ENCODE measurements at regions not wholly inside any gene's neighbourhood (a gene's known extent, or its start where the extent isn't known, plus 50 kb on each side); places are given as distances from the start of the nearest gene placed in this dataset.
A peak's percentile ranks its signal among the peaks of the same experiment; 100 is the strongest.
"Not testable (repeated sequence)": the region's sequence is repeated elsewhere in the genome, so short reads cannot be mapped to it uniquely, and the experiment has no call there.

DNA sequence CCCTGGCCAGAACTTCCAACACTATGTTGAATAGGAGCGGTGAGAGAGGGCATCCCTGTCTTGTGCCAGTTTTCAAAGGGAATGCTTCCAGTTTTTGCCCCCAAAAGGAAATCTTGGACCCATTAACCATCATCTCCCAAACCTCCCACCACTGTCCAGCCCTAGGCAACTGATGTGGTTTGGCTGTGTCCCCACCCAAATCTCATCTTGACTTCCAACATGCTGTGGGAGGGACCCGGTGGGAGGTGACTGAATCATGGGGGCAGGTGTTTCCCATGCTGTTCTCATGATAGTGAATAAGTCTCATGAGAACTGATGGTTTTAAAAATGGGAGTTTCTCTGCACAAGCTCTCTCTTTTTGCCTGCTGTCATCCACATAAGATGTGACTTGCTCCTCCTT, 119.1 kb upstream of the RMDN2 start:
- not testable (repeated sequence) for DNase-seq (ENCODE audit: low read depth)

DNA sequence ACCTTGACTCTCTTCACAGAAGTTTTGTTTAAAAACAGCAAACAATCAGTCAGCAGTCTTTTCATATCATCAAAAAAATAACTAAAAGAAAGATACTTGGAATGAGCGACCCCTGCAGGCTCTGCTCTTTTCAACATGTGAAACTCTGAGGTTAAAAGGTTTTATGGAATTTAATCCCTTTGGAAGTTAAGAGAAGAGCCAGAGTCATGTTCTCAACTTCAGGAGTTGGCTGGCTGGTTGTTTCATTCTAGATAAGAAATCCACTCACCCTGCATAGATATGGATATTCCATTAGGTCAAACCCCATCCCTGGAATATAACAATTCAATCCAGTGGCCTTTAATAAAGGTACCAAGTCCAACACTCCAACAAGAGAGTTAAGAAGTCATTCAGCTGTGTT, 115.6 kb upstream of the RMDN2 start:
- no peak for DNase-seq (ENCODE audit: low read depth)

DNA sequence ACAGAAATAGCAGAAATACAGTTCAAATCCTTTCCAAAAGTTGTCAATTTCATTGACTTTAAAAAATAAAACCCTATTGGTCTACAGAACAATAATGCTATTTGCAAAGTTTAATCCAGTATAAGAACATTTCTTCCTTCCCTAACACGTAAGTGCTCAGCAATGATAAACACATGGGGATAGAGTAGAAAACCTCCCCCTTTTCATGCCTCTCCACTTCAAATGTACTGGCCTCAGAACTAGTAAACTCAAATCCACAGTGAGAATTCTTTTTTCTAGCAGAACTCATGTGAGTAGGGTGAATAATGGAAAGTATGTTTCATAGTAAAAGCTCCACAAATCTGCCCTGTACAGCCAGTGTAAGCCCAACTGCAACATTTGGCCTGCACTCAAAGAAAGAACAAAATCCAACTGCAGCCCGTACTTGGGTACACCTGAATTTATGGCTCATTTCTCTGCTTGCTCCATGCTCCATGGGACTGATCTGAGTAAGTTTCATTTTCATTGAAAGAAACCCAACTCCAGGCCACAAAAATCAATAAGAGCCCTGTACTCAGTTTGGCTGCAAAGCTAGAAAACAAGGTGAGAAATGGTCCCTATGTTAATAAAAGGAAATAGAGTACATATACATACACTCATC, 115.0 kb upstream of the RMDN2 start:
- no peak for DNase-seq (ENCODE audit: low read depth)

DNA sequence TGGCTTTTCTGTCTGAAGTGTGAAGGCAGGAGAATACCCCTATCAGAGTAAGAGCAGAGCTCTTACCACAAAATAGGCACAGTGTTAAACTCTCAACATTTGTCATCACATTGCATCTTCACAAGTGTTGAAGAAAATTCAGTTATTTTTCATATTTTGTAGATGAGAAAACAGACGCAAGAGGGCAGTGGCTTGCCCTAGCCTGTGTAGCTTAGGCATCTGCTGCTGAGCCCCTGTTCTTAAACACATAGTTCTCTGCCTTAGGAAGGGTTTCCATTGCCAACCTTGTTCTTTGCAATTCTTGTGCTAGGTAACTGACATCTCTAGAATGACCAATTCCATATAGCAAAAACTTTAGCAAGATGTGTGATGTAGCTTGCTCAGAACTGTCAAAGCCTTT, 112.7 kb upstream of the RMDN2 start:
- no peak for DNase-seq (ENCODE audit: low read depth)

DNA sequence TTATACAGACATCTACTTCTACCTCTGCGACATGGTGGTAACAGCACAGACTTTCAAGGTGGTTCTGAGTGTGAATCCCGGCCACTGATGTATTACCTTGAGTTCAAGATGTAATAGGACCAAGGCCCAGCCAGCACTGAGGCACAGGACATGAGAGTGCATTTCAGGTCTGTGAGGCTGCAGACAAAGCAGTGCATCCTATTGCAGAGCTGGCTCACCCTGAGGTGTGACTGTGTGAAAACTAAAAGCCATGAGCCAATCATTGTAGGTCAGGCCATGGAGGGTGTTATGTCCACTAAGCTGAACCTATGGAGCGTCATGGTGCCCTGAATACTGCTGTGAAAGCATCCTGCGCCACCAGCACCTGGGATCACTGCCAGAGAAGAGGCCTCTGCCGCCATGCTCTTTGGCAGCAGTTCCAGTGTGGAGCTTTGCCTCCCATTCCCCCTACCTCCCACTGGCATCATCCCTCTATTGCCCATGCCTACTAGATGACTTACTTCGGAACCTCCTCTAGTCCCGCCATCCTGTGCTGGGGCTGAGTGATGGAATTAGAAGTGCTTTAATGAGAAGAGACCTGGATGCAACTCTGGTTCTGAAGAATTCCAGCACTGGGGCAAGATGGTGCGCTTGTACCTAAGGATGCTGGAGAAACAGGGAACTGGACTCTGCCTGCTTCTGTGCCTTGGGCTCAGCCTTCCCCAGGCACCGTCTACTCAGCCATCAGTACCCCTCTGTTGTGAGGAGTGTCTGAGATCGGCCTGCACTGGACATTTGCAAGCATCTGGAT, 112.0 kb upstream of the RMDN2 start:
- DNase-seq (ENCODE audit: low read depth), result no peak

DNA sequence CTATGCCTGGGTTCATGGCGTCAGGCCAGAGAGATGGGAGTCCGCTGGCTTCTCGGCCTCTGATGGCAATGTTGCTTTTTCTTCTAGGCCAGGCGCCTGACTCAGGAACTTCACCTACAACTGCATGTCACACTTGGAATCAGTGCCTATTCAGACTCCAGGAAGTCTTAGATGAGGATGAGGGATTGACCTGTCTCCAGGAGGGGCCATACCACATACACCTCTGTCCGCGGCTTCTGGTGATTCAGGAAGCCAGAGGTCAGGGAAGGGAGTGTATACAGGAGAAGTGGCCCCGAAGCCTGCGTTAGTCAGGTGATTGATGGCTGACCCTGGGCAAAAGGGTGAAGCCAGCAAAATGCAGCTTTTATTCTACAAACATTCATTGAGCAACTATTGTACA, 109.1 kb upstream of the RMDN2 start:
- no peak for DNase-seq (ENCODE audit: low read depth)

DNA sequence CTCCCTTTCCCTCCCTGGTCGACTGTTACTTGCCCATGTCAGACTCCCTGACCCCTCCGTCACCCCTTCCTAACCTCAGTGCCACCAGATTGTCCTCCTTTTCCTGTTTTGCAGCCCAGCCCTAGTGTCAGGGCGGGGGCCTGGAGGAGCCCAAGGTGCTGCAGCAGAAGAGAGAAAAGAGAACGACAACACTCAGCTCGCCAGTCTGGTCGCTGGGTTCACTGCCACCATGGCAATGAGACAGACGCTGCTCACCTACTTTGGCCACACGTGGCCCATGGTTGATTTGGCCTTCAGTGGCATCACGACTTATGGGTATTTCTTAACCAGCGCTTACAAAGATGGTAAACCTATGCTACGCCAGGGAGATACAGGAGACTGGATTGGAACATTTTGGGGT, 108.4 kb upstream of the RMDN2 start:
- DNase-seq (ENCODE audit: low read depth), result no peak

DNA sequence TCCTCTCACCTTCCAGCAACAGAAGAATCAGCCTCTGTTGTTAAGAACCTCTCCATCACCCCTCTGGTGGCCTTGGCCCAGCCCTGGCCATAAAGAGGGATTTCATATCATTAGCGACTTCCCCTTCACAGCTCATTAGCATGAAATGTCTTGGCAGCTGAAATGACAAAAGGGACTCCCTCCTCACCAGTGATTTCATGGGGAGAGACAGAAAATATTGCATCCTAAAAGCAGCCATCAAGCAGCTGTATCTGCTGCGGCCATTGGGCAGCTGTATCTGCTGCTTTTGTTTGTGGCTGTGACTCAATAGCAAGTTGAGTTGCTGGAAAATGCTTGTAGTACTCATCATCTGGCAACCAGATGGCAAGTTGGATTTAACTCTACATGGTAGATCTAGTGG, 105.9 kb upstream of the RMDN2 start:
- DNase-seq (ENCODE audit: low read depth), result no peak

DNA sequence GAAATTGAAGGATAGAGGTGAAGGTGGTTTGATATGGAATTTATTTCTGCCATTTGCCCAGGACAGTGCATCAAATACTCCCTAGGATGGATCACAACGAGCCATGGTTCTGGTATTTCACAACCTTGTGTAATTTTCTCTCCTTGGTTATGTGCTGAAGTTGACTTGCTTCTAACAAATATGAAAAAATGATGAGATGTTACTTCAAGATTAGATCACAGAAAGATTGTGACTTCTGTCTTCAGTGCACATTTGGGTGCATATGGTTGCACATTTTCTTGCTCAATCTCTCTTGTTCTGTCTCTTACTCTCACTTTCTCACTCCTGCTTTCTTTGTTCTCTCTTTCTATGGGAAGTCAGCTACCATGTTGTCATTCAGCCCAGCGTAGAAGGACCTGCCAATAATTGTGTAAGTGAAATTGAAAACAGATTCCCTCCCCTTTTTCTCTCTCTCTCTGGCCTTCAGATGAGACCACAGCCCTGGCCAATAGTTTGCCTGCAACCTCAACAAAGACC, 104.6 kb upstream of the RMDN2 start:
- DNase-seq (ENCODE audit: low read depth), result no peak

DNA sequence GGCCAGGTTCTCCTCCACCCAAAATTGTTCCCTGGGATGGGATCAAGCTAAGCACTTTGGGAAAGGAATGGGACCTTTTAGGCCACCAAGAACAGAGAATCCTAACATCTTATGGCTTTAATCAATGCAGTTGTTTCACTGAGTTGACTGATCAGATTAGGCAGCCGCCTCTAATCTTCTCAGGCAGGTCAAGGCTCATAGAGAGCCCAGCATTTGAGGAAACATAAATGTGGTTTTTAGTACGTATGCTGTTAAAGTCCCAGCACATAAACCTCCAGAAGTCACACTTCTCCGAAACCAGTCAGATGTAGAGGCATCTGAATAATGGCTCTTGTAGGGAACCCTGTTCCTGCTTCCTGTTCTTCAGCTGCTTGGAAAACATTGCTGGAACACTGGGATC, 99.5 kb upstream of the RMDN2 start:
- no peak for DNase-seq (ENCODE audit: low read depth)

DNA sequence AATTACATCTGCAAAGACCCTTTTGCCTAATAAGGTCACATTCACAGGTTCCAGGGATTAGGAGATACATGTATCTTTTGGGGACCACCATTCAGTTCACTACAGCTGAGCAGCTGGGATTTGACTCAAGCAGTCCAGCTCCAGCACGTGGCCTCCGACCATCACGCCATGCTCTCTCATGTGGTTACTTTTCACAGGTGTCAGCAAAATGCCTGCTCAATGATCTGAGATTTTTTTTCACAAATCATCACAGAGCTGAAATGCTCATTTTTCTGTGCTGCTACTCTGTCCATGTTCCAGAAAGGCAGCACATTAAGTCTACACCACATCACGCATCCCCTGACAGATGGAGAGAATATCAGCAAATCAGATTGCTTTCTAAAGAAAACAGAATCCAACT, 98.5 kb upstream of the RMDN2 start:
- no peak for DNase-seq (ENCODE audit: low read depth)

DNA sequence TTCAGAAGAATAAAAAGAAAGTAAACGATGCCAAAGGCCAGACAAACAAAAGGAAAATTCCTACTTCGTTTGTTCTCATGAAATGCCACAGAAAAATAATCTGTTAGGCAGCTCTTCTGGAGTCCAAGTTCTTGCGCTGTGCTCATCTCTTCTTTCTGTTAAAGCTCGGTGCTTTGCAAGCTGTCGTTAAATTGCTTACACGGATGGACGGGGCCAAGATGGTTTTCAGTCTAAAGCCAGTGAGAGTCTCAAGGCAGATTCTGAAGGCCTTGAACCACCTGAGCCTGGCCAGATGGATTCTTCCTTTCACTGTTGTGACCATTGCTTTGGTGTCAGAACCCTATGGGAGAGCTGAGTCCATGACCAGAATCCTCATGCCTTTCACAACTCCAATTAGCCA, 97.6 kb upstream of the RMDN2 start:
- DNase-seq (ENCODE audit: low read depth), result no peak

DNA sequence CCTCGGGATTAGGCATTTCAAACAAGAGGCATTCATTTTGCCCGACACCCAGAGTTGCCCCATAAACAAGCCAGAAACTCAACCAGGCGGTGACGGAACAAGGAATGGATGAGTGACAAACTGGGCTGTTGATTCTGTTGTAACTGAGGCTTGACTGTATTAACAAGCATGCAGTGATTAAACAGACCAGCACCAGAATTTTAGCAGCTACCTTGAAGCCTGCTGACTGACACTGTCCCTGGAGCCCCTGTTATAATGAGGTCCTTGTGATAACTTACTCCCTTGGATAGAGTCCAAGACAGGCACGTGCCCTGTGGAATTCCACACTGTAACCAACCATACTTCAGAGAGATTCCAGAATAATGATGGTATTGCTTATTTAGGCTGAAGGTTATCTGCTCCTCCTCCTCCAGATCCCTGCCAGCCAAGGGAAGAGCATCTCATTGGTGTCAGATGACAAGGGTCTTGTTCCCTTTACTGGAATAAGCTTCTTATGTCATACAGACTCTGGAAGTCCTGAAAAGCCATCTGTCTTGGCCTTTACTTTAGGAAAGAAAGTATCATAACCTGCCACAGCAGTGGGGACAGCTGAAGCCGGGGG, 97.1 kb upstream of the RMDN2 start:
- DNase-seq (ENCODE audit: low read depth), result no peak

DNA sequence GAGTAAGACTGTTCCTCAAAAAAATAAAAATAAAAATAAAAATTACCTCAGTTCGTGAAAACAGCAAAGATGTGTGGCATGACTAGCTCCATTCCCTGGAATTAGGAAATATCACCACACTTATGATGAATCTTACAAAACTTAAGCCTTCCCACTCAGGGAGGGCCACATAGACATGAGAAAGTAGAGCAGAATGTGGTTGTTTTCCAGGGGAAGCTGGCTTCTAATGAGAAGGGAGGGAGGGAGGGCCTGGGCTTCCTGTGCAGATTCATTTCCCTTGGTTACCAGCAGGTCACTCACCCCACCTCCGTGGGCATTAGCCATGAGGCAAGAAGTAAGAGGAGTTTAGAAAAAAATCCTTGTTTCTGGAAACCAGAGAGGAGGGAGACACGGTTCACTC, 95.9 kb upstream of the RMDN2 start:
- no peak for DNase-seq (ENCODE audit: low read depth)

DNA sequence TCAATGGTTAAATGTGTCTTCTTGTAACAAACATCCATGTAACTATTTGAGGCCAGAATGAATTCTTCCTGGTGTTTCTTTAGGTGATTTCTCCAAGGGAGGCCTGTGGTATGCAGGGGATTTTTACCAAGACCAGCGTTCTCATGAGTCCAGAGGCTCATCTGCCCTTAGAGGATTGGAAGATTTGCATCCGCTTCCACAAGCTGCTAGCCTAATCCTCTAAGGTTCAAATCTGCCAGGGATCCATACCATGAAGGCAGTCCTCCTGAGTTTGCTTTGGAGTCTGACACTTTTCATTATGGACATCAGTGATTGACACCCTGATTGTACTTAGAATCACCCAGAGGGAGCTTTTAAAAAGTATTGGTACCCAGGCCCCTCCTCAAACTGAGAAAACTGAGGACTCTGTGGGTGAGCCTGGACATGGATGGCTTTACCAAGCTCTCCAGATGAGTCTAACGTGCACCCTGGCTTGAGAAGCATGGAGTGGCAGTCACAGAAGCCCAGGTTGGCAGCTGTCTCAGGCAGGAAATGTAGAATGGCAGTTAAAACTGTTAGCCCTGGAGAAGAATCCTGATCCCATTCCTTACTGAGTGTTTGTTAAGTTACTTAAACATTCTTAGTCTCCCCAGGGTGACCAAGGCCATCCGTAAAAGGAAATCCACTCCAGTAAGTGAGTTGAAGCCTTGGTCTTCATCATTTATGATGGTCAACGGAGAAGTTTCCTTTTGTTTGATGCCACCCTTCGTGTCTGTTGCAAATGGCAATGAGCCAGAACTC, 95.3 kb upstream of the RMDN2 start:
- no peak for DNase-seq (ENCODE audit: low read depth)

DNA sequence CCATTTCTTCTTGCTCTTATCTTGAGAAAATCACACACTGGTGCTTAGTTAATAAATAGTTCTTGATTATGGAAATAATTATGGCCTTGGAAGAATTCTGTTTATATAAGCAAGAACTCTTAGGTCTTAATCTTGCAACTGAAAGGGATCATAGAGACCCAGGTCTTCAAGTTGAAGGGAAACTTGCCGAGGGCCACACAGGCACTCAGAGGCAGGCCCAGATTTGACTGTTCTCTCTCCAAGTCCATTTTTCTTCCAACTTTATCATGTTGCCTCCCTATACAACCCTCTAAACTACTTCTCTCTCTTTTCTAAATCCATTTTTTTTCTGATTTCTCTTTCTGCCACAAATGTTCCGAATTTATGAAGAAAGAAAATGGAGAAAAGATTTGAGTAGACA, 94.5 kb upstream of the RMDN2 start:
- DNase-seq (ENCODE audit: low read depth), result no peak

DNA sequence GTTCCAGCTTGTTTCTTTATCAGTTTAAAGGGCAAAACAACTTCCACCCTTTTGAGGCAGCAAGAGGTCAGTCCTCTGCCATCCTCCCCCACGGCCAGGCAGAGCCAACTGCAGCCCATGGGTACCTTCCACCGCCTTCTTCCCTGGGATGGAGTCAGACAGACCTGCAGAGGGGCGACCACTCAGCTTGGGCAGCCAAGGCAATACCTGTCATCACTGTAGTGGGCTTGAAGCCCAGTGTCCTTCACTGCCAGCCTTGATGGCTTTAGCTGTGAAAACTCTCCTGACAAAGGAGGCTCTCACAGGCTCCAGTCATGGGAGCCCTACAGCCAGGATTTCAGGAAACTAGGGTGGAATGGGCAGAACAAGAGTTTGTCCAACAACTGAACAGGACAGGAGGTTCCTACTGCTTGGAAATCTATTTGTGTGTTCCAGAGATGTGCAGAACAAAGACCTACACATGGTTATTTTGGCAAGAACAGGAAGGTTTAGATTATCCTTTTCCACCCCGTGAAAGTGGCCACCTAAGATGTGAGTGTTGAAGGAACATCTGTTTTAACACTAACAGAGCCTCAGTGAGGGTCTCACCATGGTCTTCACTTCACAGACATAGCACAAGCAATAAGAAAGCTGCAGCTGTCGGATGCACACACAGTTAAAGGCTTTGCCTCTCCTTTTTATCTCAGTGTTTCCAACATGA, 93.9 kb upstream of the RMDN2 start:
- no peak for DNase-seq (ENCODE audit: low read depth)

DNA sequence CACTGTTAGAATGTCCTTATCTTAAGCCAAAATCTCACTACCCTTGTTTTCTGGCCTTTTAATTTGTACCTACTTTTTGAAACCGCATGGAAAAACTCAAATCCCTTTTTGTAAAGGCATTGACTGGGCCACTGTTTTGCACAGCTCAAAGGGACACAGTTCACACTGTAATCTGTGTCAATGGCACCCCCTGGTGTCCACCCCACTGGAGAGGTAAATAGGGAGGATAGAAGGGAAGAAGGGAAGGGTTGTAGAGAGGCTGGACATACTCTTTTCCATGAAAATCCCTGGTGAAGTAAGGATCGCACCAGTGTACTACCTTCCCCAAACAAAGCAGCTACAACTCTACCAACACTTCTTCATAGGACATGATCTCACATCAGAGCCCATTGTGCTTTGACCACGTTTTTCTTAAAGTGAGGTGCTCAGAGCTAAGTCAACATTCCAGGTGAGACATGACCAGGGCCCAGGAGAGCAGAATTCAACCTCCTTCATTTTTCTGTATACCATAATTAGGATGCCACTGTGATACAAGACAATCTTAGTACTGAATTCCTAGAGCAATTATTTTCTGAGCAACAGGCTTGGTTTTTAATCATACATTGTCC, 92.4 kb upstream of the RMDN2 start:
- peak; percentile 79 for DNase-seq (ENCODE audit: low read depth)

DNA sequence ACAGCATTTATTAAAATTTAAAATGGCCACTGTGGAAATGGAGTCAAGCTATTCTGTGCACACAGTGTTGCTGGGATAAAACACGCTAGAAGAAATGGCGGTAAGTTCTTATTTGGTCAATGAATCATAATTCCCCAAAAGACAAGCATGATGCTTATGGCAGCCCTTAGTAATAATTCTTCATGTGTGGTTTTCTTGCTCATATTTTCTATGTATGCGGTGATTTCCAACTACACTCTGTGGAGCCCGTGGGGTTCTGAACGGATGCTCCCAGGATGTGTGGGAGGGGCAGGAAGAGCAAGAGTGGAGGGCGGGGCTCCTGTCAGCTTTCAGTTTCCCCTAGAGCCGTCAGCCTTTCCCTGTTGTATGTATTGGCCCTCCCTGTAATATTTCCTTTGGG, 91.7 kb upstream of the RMDN2 start:
- DNase-seq (ENCODE audit: low read depth), result no peak

DNA sequence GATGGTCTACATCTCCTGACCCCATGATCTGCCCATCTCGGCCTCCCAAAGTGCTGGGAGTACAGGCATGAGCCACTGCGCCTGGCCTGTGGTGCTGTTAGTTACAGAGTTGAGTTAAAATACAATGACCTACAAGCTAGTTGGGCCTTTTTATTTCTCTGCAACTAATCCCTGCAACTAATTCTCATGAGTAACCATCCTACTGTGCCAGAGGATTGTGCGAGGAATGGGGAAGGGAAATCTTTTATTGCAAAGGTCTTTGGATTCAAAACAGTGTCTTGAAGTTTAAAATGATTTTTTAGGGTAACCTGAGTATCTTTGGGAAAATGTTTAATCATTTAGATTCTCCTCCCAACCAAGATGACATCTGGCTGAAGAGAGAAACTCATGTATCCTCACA, 88.8 kb upstream of the RMDN2 start:
- no peak for DNase-seq (ENCODE audit: low read depth)

DNA sequence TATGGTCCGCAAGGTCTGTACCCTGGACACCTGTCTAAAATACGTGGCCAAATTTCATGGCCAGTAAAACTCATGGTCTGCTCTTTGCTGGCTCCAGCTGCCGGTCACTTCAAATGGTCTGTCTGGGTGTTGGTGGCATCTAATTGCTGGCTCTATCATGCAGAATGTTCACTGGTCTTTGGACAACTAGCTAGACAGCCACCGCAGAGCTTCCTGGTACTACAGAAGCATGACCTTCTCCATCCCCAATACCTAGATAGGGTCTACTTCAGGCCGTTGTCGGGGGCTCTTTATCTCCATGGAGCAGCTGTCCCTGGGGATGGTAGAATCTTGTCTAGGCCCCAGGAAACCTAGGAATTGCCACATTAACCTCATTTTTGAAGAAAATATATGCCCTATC, 88.4 kb upstream of the RMDN2 start:
- no peak for DNase-seq (ENCODE audit: low read depth)

Measured in stimulated activated CD8-positive, alpha-beta memory T cell treated with anti-CD3 and anti-CD28 coated beads, Interleukin-7, amount 100 ng/mL, for 24 hours (primary cell).